Medulla oblongata (tissue), 1 donor: ENCODE measurements at regions not wholly inside any gene's neighbourhood (a gene's known extent, or its start where the extent isn't known, plus 50 kb on each side); places are given as distances from the start of the nearest gene placed in this dataset.

ENCODE experiments used
- DNase-seq: peaks from one replicate; pipeline ENCODE4 v3.0.0-alpha.2; 2015; ENCODE audit errors: extremely low spot score

DNA sequence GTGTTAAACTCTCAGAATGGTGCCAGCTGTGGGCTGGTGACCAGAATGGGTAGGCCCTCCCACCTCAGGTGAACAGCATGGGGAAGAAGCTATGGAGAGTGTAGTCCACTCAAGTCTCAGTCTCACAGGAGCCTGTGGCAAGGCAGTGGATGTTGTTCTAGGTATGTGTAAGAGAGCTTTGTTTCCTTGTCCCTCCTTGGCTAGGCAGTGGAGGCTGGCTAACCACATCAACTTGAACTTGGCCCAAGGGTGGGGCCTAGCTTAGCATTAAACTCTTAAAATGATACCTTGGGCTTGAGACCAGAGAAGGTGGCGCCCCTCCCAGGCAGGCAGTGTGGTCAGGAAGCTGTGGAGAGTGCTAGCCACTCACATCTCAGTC is 53.2 kb upstream of the SLC4A10 start:
- no peak for DNase-seq
